IMR-90 (cell line): ENCODE measurements at regions not wholly inside any gene's neighbourhood (a gene's known extent, or its start where the extent isn't known, plus 50 kb on each side); places are given as distances from the start of the nearest gene placed in this dataset.

Source experiments
- ATAC-seq: fragments of 200-7000 bp; cut with Tn5 transposase; 2 replicates; pipeline ENCODE4 v1.9.1; 2020; ENCODE audit warnings: low read depth, mild to moderate bottlenecking, moderate library complexity
- BruUV-seq: library from RNA; stranded (reverse); fragments of 400-500 nt; replicated peaks from 2 replicates; lab custom pipeline; 2021; lab: Mats Ljungman, UMichigan
- CTCF ChIA-PET: fragments of 300-600 bp; formaldehyde crosslinking; extraction: SDS; loops from one replicate; lab custom pipeline; 2021; ENCODE audit warnings: antibody characterized with exemption; lab: Yijun Ruan, JAX
- POLR2A ChIA-PET: fragments of 300-600 bp; sonication (Branson Sonifier 250); formaldehyde crosslinking; loops from one replicate; lab custom pipeline; 2022; ENCODE audit warnings: antibody characterized with exemption; ENCODE audit not compliant: unreplicated experiment; lab: Charles Lee
- DNase-seq: peaks from one replicate; pipeline ENCODE4 v3.0.0; 2013
- H2AFZ ChIP-seq: replicated peaks from 2 replicates; pipeline ENCODE3; 2013; ENCODE audit warnings: low read length, mild to moderate bottlenecking; ENCODE audit not compliant: poor library complexity
- H2AK5ac ChIP-seq: 2 replicates; pipeline ENCODE4 v1.6.1; 2013; ENCODE audit warnings: low read depth, low read length, inconsistent platforms
- H2AK9ac ChIP-seq: replicated peaks from 2 replicates; pipeline ENCODE3; 2013; ENCODE audit warnings: mild to moderate bottlenecking, low read depth, low read length, moderate library complexity; ENCODE audit not compliant: poor library complexity
- H2BK120ac ChIP-seq: 2 replicates; pipeline ENCODE4 v1.6.1; 2013; ENCODE audit warnings: low read depth, low read length, inconsistent platforms
- H2BK15ac ChIP-seq: 3 replicates; pipeline ENCODE4 v1.6.1; 2013; ENCODE audit warnings: low read depth, low read length, inconsistent platforms
- H2BK20ac ChIP-seq: 2 replicates; pipeline ENCODE4 v1.6.1; 2013; ENCODE audit warnings: low read depth, mild to moderate bottlenecking, inconsistent platforms, low read length, moderate library complexity
- H2BK5ac ChIP-seq: 2 replicates; pipeline ENCODE4 v1.6.1; 2013; ENCODE audit warnings: mild to moderate bottlenecking, low read depth, low read length, inconsistent platforms; ENCODE audit not compliant: poor library complexity, severe bottlenecking
- H3K14ac ChIP-seq: replicated peaks from 2 replicates; pipeline ENCODE4 v1.6.1; 2013; ENCODE audit warnings: low read depth, low read length, inconsistent platforms
- H3K18ac ChIP-seq: 2 replicates; pipeline ENCODE4 v1.6.1; 2013; ENCODE audit warnings: low read depth, low read length, control low read depth
- H3K23ac ChIP-seq: 2 replicates; pipeline ENCODE4 v1.6.1; 2013; ENCODE audit warnings: low read depth, low read length, inconsistent platforms
- H3K27ac ChIP-seq: 2 replicates; pipeline ENCODE4 v1.5.1; 2013; ENCODE audit warnings: mild to moderate bottlenecking, control low read depth, low read length; ENCODE audit not compliant: insufficient read depth
- H3K27me3 ChIP-seq: 2 replicates; pipeline ENCODE4 v1.6.1; 2013; ENCODE audit warnings: low read length; ENCODE audit not compliant: control insufficient read depth, insufficient read depth
- H3K36me3 ChIP-seq: 2 replicates; pipeline ENCODE4 v1.6.1; 2013; ENCODE audit warnings: low read length, mixed read lengths; ENCODE audit not compliant: control insufficient read depth, insufficient read depth
- H3K4ac ChIP-seq: 2 replicates; pipeline ENCODE4 v1.6.1; 2013; ENCODE audit warnings: low read depth, low read length, inconsistent platforms
- H3K4me1 ChIP-seq: 2 replicates; pipeline ENCODE4 v1.6.1; 2013; ENCODE audit warnings: low read length, mixed read lengths; ENCODE audit not compliant: control insufficient read depth, insufficient read depth
- H3K4me2 ChIP-seq: 2 replicates; pipeline ENCODE4 v1.6.1; 2013; ENCODE audit warnings: low read depth, mild to moderate bottlenecking, control low read depth, low read length, moderate library complexity
- H3K4me3 ChIP-seq: 2 replicates; pipeline ENCODE4 v1.5.1; 2013; ENCODE audit warnings: low read depth, mild to moderate bottlenecking, control low read depth, low read length, moderate library complexity; ENCODE audit not compliant: insufficient read depth
- H3K56ac ChIP-seq: 2 replicates; pipeline ENCODE4 v1.6.1; 2013; ENCODE audit warnings: low read length, inconsistent platforms; ENCODE audit not compliant: insufficient read depth; ENCODE audit errors: extremely low read depth
- H3K79me1 ChIP-seq, 2 experiments: 2 replicates each; pipeline ENCODE4 v1.6.1; 2013; ENCODE audit warnings: low read length in 2 of 2, inconsistent platforms in 1 of 2, low read depth in 1 of 2
- H3K9ac ChIP-seq: 2 replicates; pipeline ENCODE4 v1.6.1; 2013; ENCODE audit warnings: low read depth, low read length, control low read depth
- H3K9me1 ChIP-seq: 2 replicates; pipeline ENCODE4 v1.6.1; 2013; ENCODE audit warnings: low read length, inconsistent platforms; ENCODE audit not compliant: insufficient read depth
- H3K9me3 ChIP-seq: 2 replicates; pipeline ENCODE4 v1.6.1; 2013; ENCODE audit warnings: low read length; ENCODE audit not compliant: control insufficient read depth, insufficient read depth
- H4K20me1 ChIP-seq: 2 replicates; pipeline ENCODE4 v1.6.1; 2013; ENCODE audit warnings: low read length, inconsistent platforms; ENCODE audit not compliant: insufficient read depth
- H4K5ac ChIP-seq: 2 replicates; pipeline ENCODE4 v1.6.1; 2013; ENCODE audit warnings: mild to moderate bottlenecking, low read depth, low read length, control low read depth
- H4K8ac ChIP-seq, 2 experiments: 2 replicates each; pipeline ENCODE4 v1.6.1; 2013; ENCODE audit warnings: low read depth in 2 of 2, low read length in 2 of 2, control low read depth in 1 of 2, inconsistent platforms in 1 of 2
- H4K91ac ChIP-seq: 2 replicates; pipeline ENCODE4 v1.6.1; 2013; ENCODE audit warnings: low read depth, low read length, inconsistent platforms; ENCODE audit not compliant: insufficient read depth
- BHLHE40 ChIP-seq: fragments of 150-350 bp; IDR thresholded peaks from 2 replicates; pipeline ENCODE4 v1.6.1; 2016; ENCODE audit warnings: mild to moderate bottlenecking, low read depth, low read length
- RFX5 ChIP-seq: IDR thresholded peaks from 2 replicates; pipeline ENCODE4 v1.8.0; 2012; ENCODE audit warnings: low read depth, mild to moderate bottlenecking, low read length, moderate library complexity
- SMC3 ChIP-seq: fragments of 150-350 bp; IDR thresholded peaks from 2 replicates; pipeline ENCODE4 v1.6.1; 2016; ENCODE audit warnings: low read depth, mild to moderate bottlenecking, antibody characterized with exemption, low read length, moderate library complexity
- WGBS, 2 experiments: methylation state at CpG; one replicate each; pipeline versions ENCODE4 v1.1.5 to v1.1.7; 2013; ENCODE audit warnings: missing lambda C conversion rate in 2 of 2; ENCODE audit not compliant: insufficient read length in 1 of 2; ENCODE audit errors: extremely low coverage in 2 of 2; 5-methylcytosine and 5-hydroxymethylcytosine counted together
- dilution Hi-C: fragments of 300-500 bp; cut with HindIII; formaldehyde crosslinking; loops from one replicate; pipeline ENCODE4 v1.14.3; 2018; ENCODE audit warnings: low sequenced_read_pairs; ENCODE audit not compliant: unreplicated experiment
- in situ Hi-C: fragments of 300-500 bp; cut with MboI; formaldehyde crosslinking; loops from 3 replicates; pipeline ENCODE4 v1.14.3; 2019; ENCODE audit warnings: low sequenced_read_pairs, inconsistent platforms, mixed read lengths
- intact Hi-C: fragments of 100-400 bp; cut with micrococcal nuclease; formaldehyde crosslinking; loops from 2 replicates; pipeline ENCODE4 v1.10.0; 2022
- TF ChIP-seq, protein P1 (sequence below): fragments of 150-350 bp; IDR thresholded peaks from 2 replicates; pipeline ENCODE4 v1.6.1; 2016; ENCODE audit warnings: low read depth, mild to moderate bottlenecking, low read length, moderate library complexity, borderline replicate concordance

- no peak for DNase-seq
These were observed 76.5 kb downstream of the MICALL2 start for GRCh38 chr7:1382553-1383397.

More at GRCh38 chr7:1382553-1383397, 76.5 kb downstream of the MICALL2 start:
- Histone ChIP-seq H4K5ac (no peak overlapping the region), H3K14ac (no peak overlapping the region), H3K4me1 (no peaks in the 10 kb centered on the region), H2BK5ac (no peak overlapping the region), H2BK15ac (no peak overlapping the region), H3K27ac (no peak overlapping the region), H3K9ac (no peak overlapping the region), H3K4me2 (no peak overlapping the region), H3K4me3 (no peak overlapping the region), H2BK20ac (no peak overlapping the region), H3K23ac (no peak overlapping the region), H3K9me3 (no peaks in the 10 kb centered on the region), H2AK9ac (no peak overlapping the region), H4K20me1 (no peaks in the 10 kb centered on the region), H4K91ac (no peak overlapping the region), H3K9me1 (no peaks in the 10 kb centered on the region), H3K4ac (no peak overlapping the region), H3K79me1 (no peaks in the 10 kb centered on the region), H3K36me3 (no peaks in the 10 kb centered on the region), H4K8ac (no peak overlapping the region), H3K18ac (no peak overlapping the region), H2BK120ac (no peak overlapping the region), H3K27me3 (peaks cover 58% of the 10 kb centered on the region), H2AFZ (no peak overlapping the region), H3K56ac (no peak overlapping the region), H2AK5ac (no peak overlapping the region)
- POLR2A ChIA-PET = no interaction called here
- TF ChIP-seq SMC3 (no peak), BHLHE40 (no peak), RFX5 (no peak)
- TF ChIP-seq, protein P1, sequence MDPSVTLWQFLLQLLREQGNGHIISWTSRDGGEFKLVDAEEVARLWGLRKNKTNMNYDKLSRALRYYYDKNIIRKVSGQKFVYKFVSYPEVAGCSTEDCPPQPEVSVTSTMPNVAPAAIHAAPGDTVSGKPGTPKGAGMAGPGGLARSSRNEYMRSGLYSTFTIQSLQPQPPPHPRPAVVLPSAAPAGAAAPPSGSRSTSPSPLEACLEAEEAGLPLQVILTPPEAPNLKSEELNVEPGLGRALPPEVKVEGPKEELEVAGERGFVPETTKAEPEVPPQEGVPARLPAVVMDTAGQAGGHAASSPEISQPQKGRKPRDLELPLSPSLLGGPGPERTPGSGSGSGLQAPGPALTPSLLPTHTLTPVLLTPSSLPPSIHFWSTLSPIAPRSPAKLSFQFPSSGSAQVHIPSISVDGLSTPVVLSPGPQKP = no peak
- 63% methylated on average over 9 of the region's 29 CpGs; no CpG with 5 or more reads in 1 of the 2 experiments for WGBS, 2 experiments
- intact Hi-C loops = no loop called here
- ATAC-seq = no peak
- no TSS peak for BruUV-seq
- in situ Hi-C loops = no loop called here
- dilution Hi-C loops = no loop called here
- CTCF ChIA-PET = no interaction called here
